ENCODE measurements at regions not wholly inside any gene's neighbourhood (a gene's known extent, or its start where the extent isn't known, plus 50 kb on each side); places are given as distances from the start of the nearest gene placed in this dataset.
"Not testable (repeated sequence)": the region's sequence is repeated elsewhere in the genome, so short reads cannot be mapped to it uniquely, and the experiment has no call there.

DNA sequence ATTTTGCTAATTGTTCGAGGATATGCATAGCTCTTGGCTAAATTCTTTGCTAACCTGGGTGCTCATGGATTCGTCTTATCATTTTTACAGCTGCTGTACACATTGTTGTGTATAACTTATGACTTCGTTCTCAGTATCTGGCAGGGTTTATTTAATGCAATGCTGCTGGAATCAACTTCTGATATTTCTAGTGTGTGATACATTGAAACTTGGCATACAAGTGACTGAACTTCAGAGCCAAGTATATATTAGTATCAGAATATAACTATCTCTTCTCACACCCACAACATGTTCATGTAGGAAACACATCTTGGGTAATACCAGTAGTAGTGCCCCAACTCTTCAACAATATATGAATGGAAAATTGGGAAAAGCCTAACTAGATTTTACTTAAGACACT lies 764.2 kb downstream of the TENT5A start:
- Mint-ChIP-seq H3K9me3 (ENCODE audit: unreplicated experiment) (no peaks in the 10 kb centered on the region), H3K27ac (ENCODE audit: low read depth, unreplicated experiment) (no peak overlapping the region), H3K4me3 (ENCODE audit: unreplicated experiment) (no peak overlapping the region), H3K27me3 (ENCODE audit: insufficient read depth, unreplicated experiment) (no peaks in the 10 kb centered on the region), H3K4me1 (ENCODE audit: insufficient read depth, unreplicated experiment) (no peaks in the 10 kb centered on the region), H3K36me3 (ENCODE audit: insufficient read depth, unreplicated experiment) (no peaks in the 10 kb centered on the region)
- DNase-seq (ENCODE audit: unreplicated experiment): no peak
- intact Hi-C loops (cut with micrococcal nuclease): no loop called here
- TF ChIP-seq, protein P1, sequence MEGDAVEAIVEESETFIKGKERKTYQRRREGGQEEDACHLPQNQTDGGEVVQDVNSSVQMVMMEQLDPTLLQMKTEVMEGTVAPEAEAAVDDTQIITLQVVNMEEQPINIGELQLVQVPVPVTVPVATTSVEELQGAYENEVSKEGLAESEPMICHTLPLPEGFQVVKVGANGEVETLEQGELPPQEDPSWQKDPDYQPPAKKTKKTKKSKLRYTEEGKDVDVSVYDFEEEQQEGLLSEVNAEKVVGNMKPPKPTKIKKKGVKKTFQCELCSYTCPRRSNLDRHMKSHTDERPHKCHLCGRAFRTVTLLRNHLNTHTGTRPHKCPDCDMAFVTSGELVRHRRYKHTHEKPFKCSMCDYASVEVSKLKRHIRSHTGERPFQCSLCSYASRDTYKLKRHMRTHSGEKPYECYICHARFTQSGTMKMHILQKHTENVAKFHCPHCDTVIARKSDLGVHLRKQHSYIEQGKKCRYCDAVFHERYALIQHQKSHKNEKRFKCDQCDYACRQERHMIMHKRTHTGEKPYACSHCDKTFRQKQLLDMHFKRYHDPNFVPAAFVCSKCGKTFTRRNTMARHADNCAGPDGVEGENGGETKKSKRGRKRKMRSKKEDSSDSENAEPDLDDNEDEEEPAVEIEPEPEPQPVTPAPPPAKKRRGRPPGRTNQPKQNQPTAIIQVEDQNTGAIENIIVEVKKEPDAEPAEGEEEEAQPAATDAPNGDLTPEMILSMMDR (IDR thresholded peaks at IDR 0.05; ENCODE audit: unreplicated experiment): no peak
- POLR2A ChIA-PET: no interaction called here
- CTCF ChIA-PET: no interaction called here
- no TSS peak for BruUV-seq (replicated peaks)

GRCh38 chr6:80981226-80981625 lies 771.3 kb downstream of the TENT5A start:
- H3K36me3 Mint-ChIP-seq (ENCODE audit: insufficient read depth, unreplicated experiment); H3K4me1 Mint-ChIP-seq (ENCODE audit: insufficient read depth, unreplicated experiment); CTCF ChIA-PET; BruUV-seq (replicated peaks); POLR2A ChIA-PET; H3K27me3 Mint-ChIP-seq (ENCODE audit: insufficient read depth, unreplicated experiment); H3K4me3 Mint-ChIP-seq (ENCODE audit: unreplicated experiment); intact Hi-C loops (cut with micrococcal nuclease); DNase-seq (ENCODE audit: unreplicated experiment): not testable (repeated sequence)
- peak overlapping the region; percentile 53 for H3K27ac Mint-ChIP-seq (ENCODE audit: low read depth, unreplicated experiment)
- peaks cover 16% of the 10 kb centered on the region for H3K9me3 Mint-ChIP-seq (ENCODE audit: unreplicated experiment)

GRCh38 chr6:80976336-80976735 lies 776.1 kb downstream of the TENT5A start:
- intact Hi-C loops (cut with micrococcal nuclease): no loop called here
- CTCF ChIA-PET: no interaction called here
- TF ChIP-seq, protein P1 (IDR thresholded peaks at IDR 0.05; ENCODE audit: unreplicated experiment): no peak
- Mint-ChIP-seq H3K4me3 (ENCODE audit: unreplicated experiment) (no peak overlapping the region), H3K36me3 (ENCODE audit: insufficient read depth, unreplicated experiment) (no peaks in the 10 kb centered on the region), H3K9me3 (ENCODE audit: unreplicated experiment) (peaks cover 12% of the 10 kb centered on the region), H3K4me1 (ENCODE audit: insufficient read depth, unreplicated experiment) (no peaks in the 10 kb centered on the region), H3K27ac (ENCODE audit: low read depth, unreplicated experiment) (no peak overlapping the region), H3K27me3 (ENCODE audit: insufficient read depth, unreplicated experiment) (no peaks in the 10 kb centered on the region)
- POLR2A ChIA-PET: no interaction called here
- DNase-seq (ENCODE audit: unreplicated experiment): peak; percentile 21
- no TSS peak for BruUV-seq (replicated peaks)

DNA sequence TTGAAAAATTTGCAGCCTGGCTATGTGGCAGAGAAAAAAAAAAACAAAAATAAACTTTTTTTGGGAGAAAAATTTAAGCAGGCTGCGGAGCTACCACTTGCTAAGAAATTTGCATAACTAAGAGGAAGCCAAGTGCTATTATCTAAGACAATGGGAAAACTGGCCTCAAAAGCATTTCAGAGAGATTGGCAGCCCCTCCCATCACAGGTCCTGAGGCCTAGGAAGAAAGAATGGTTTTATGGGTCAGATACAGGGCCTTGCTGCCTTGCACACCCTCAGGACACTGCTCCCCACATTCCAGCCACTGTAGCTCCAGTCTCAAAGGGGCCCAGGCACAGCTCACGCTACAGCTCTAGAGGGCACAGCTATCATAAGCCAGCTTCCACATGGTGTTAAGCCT lies 777.9 kb downstream of the TENT5A start:
- BruUV-seq (replicated peaks): no TSS peak
- intact Hi-C loops (cut with micrococcal nuclease): no loop called here
- CTCF ChIA-PET: no interaction called here
- POLR2A ChIA-PET: no interaction called here
- no peaks in the 10 kb centered on the region for H3K36me3 Mint-ChIP-seq (ENCODE audit: insufficient read depth, unreplicated experiment)
- H3K4me1 Mint-ChIP-seq (ENCODE audit: insufficient read depth, unreplicated experiment): no peaks in the 10 kb centered on the region
- H3K27ac Mint-ChIP-seq (ENCODE audit: low read depth, unreplicated experiment): no peak overlapping the region
- no peak for DNase-seq (ENCODE audit: unreplicated experiment)
- no peaks in the 10 kb centered on the region for H3K27me3 Mint-ChIP-seq (ENCODE audit: insufficient read depth, unreplicated experiment)
- peaks cover 8% of the 10 kb centered on the region for H3K9me3 Mint-ChIP-seq (ENCODE audit: unreplicated experiment)
- TF ChIP-seq, protein P1 (IDR thresholded peaks at IDR 0.05; ENCODE audit: unreplicated experiment): no peak
- H3K4me3 Mint-ChIP-seq (ENCODE audit: unreplicated experiment): no peak overlapping the region

- POLR2A ChIA-PET: interaction anchor here (0.7 kb wide), 1 partner anchor 10 kb away, joined by 3 read pairs; no protein-coding TSS in a partner anchor
- CTCF ChIA-PET: interaction anchor here (0.7 kb wide), 1 partner anchor 208 kb away, joined by 3 read pairs; no protein-coding TSS in a partner anchor
Measured at GRCh38 chr6:80969439-80969838, 783.0 kb downstream of the TENT5A start.

More at GRCh38 chr6:80969439-80969838, 783.0 kb downstream of the TENT5A start:
- intact Hi-C loops (cut with micrococcal nuclease): no loop called here
- Mint-ChIP-seq H3K9me3 (ENCODE audit: unreplicated experiment) (no peaks in the 10 kb centered on the region), H3K4me3 (ENCODE audit: unreplicated experiment) (no peak overlapping the region), H3K27ac (ENCODE audit: low read depth, unreplicated experiment) (no peak overlapping the region), H3K36me3 (ENCODE audit: insufficient read depth, unreplicated experiment) (no peaks in the 10 kb centered on the region), H3K4me1 (ENCODE audit: insufficient read depth, unreplicated experiment) (no peaks in the 10 kb centered on the region), H3K27me3 (ENCODE audit: insufficient read depth, unreplicated experiment) (no peaks in the 10 kb centered on the region)
- TF ChIP-seq, protein P1 (IDR thresholded peaks at IDR 0.05; ENCODE audit: unreplicated experiment): no peak
- no peak for DNase-seq (ENCODE audit: unreplicated experiment)
- no TSS peak for BruUV-seq (replicated peaks)

All from MCF 10A (cell line).